ENCODE measurements at regions not wholly inside any gene's neighbourhood (a gene's known extent, or its start where the extent isn't known, plus 50 kb on each side); places are given as distances from the start of the nearest gene placed in this dataset.

GRCh38 chr4:32826169-32826568 is 2106.0 kb downstream of the PCDH7 start:
- DNase-seq = no peak
- Histone ChIP-seq H3K9me3 (replicated peaks in 1 of 2; ENCODE audit: control insufficient read depth in 1 of 2, insufficient read depth in 1 of 2, low read length in 2 of 2) (peaks cover 6 to 8% of the 10 kb centered on the region in 2 donors), H4K20me1 (ENCODE audit: insufficient read depth, low read length) (no peaks in the 10 kb centered on the region), H3K27me3 (ENCODE audit: control insufficient read depth in 2 of 2, insufficient read depth in 2 of 2, low read length in 2 of 2) (no peaks in the 10 kb centered on the region), H3K4me3 (replicated peaks in 1 of 3; ENCODE audit: low read depth in 2 of 3, low read length in 3 of 3) (no peak overlapping the region), H2AFZ (ENCODE audit: insufficient read depth, low read depth, low read length, poor library complexity, severe bottlenecking) (no peak overlapping the region), H3K79me2 (ENCODE audit: insufficient read depth, low read length) (no peaks in the 10 kb centered on the region), H3K9ac (ENCODE audit: insufficient read depth, low read length, poor library complexity, severe bottlenecking) (no peak overlapping the region), H3K4me1 (ENCODE audit: control insufficient read depth in 1 of 2, insufficient read depth in 2 of 2, low read length in 2 of 2) (no peaks in the 10 kb centered on the region), H3K4me2 (replicated peaks; ENCODE audit: extremely low read depth, low read length, poor library complexity, severe bottlenecking) (no peak overlapping the region), H3K36me3 (replicated peaks in 1 of 2; ENCODE audit: control insufficient read depth in 1 of 2, insufficient read depth in 2 of 2, low read length in 2 of 2) (no peaks in the 10 kb centered on the region), H3K27ac (ENCODE audit: low read depth in 1 of 2, low read length in 2 of 2) (no peak overlapping the region)
- Mint-ChIP-seq H3K27me3 (ENCODE audit: low read depth in 3 of 3) (peaks cover 0 to 2% (median 0%) of the 10 kb centered on the region in 3 donors), H3K36me3 (no peaks in the 10 kb centered on the region), H3K4me1 (no peaks in the 10 kb centered on the region), H3K27ac (no peak overlapping the region), H3K4me3 (no peak overlapping the region), H3K9me3 (peaks cover 1 to 7% (median 5%) of the 10 kb centered on the region in 7 donors)
- intact Hi-C loops (cut with micrococcal nuclease) = no loop called here
- WGBS (ENCODE audit: insufficient coverage) = 86% methylated on average over 1 of the region's 3 CpGs
- TF ChIP-seq CTCF (IDR thresholded peaks at IDR 0.05) = no peak

GRCh38 chr4:32830160-32830559 is 2110.0 kb downstream of the PCDH7 start:
- Mint-ChIP-seq H3K9me3 (peaks cover 1 to 7% (median 5%) of the 10 kb centered on the region in 7 donors), H3K4me3 (no peak overlapping the region), H3K4me1 (no peaks in the 10 kb centered on the region), H3K36me3 (no peaks in the 10 kb centered on the region), H3K27ac (no peak overlapping the region), H3K27me3 (ENCODE audit: low read depth in 3 of 3) (peaks cover 0 to 2% (median 0%) of the 10 kb centered on the region in 3 donors)
- no peak overlapping the region for H3K27ac ChIP-seq (ENCODE audit: low read depth in 1 of 2, low read length in 2 of 2)
- H3K9ac ChIP-seq (ENCODE audit: insufficient read depth, low read length, poor library complexity, severe bottlenecking) = no peak overlapping the region
- H3K36me3 ChIP-seq (replicated peaks in 1 of 2; ENCODE audit: control insufficient read depth in 1 of 2, insufficient read depth in 2 of 2, low read length in 2 of 2) = no peaks in the 10 kb centered on the region
- TF ChIP-seq CTCF (IDR thresholded peaks at IDR 0.05) = no peak
- intact Hi-C loops (cut with micrococcal nuclease) = no loop called here
- no peak for DNase-seq
- no peaks in the 10 kb centered on the region for H3K4me1 ChIP-seq (ENCODE audit: control insufficient read depth in 1 of 2, insufficient read depth in 2 of 2, low read length in 2 of 2)
- H2AFZ ChIP-seq (ENCODE audit: insufficient read depth, low read depth, low read length, poor library complexity, severe bottlenecking) = no peak overlapping the region
- H3K4me2 ChIP-seq (replicated peaks; ENCODE audit: extremely low read depth, low read length, poor library complexity, severe bottlenecking) = no peak overlapping the region
- H3K27me3 ChIP-seq (ENCODE audit: control insufficient read depth in 2 of 2, insufficient read depth in 2 of 2, low read length in 2 of 2) = no peaks in the 10 kb centered on the region
- no peaks in the 10 kb centered on the region for H3K79me2 ChIP-seq (ENCODE audit: insufficient read depth, low read length)
- H3K9me3 ChIP-seq (replicated peaks in 1 of 2; ENCODE audit: control insufficient read depth in 1 of 2, insufficient read depth in 1 of 2, low read length in 2 of 2) = peaks cover 6 to 8% of the 10 kb centered on the region in 2 donors
- H3K4me3 ChIP-seq (replicated peaks in 1 of 3; ENCODE audit: low read depth in 2 of 3, low read length in 3 of 3) = no peak overlapping the region
- no peaks in the 10 kb centered on the region for H4K20me1 ChIP-seq (ENCODE audit: insufficient read depth, low read length)
- no CpG with 5 or more reads among the region's 1 CpG for WGBS (ENCODE audit: insufficient coverage)
